Mucosa of gallbladder (tissue), 1 donor: ENCODE measurements at regions not wholly inside any gene's neighbourhood (a gene's known extent, or its start where the extent isn't known, plus 50 kb on each side); places are given as distances from the start of the nearest gene placed in this dataset.

ENCODE experiments used
- DNase-seq: peaks from one replicate; pipeline ENCODE4 v3.0.0-alpha.2; 2020; ENCODE audit warnings: low spot score
- donor health status: DM: no; HTN: no; CAD: no.

GRCh38 chr9:81532251-81532650, 157.1 kb downstream of the TLE1 start:
- no peak for DNase-seq

- DNase-seq = no peak
Observed at GRCh38 chr9:81531511-81531910, 157.8 kb downstream of the TLE1 start.

GRCh38 chr9:81530846-81531245, 158.5 kb downstream of the TLE1 start:
- DNase-seq = no peak

GRCh38 chr9:81530310-81530810, 159.0 kb downstream of the TLE1 start:
- DNase-seq = no peak

- peak; percentile 62 for DNase-seq
Observed at GRCh38 chr9:81529556-81530193, 159.7 kb downstream of the TLE1 start.

GRCh38 chr9:81526587-81526986, 162.8 kb downstream of the TLE1 start:
- DNase-seq = no peak

GRCh38 chr9:81522716-81523551, 166.4 kb downstream of the TLE1 start:
- DNase-seq = peak; percentile 17

GRCh38 chr9:81521892-81522291, 167.5 kb downstream of the TLE1 start:
- DNase-seq = no peak

- no peak for DNase-seq
Observed at GRCh38 chr9:81519816-81520495, 169.4 kb downstream of the TLE1 start.

- DNase-seq = no peak
Observed at GRCh38 chr9:81517954-81518353, 171.4 kb downstream of the TLE1 start.

GRCh38 chr9:81513059-81513458, 176.3 kb downstream of the TLE1 start:
- DNase-seq = no peak

GRCh38 chr9:81512641-81513040, 176.7 kb downstream of the TLE1 start:
- DNase-seq = no peak

GRCh38 chr9:81508476-81508875, 180.9 kb downstream of the TLE1 start:
- DNase-seq = no peak

- DNase-seq = no peak
Observed at GRCh38 chr9:81506941-81507864, 182.1 kb downstream of the TLE1 start.

GRCh38 chr9:81499594-81499993, 189.8 kb downstream of the TLE1 start:
- DNase-seq = no peak

- DNase-seq = peak; percentile 21
Observed at GRCh38 chr9:81499021-81499454, 190.3 kb downstream of the TLE1 start.

- DNase-seq = no peak
Observed at GRCh38 chr9:81498576-81498975, 190.8 kb downstream of the TLE1 start.

GRCh38 chr9:81497091-81497490, 192.3 kb downstream of the TLE1 start:
- no peak for DNase-seq

GRCh38 chr9:81492710-81493447, 196.5 kb downstream of the TLE1 start:
- no peak for DNase-seq

GRCh38 chr9:81490605-81491331, 198.6 kb downstream of the TLE1 start:
- no peak for DNase-seq
